Non-pigmented ciliary epithelial cell (primary cell): ENCODE measurements at regions not wholly inside any gene's neighbourhood (a gene's known extent, or its start where the extent isn't known, plus 50 kb on each side); places are given as distances from the start of the nearest gene placed in this dataset.
"Not testable (repeated sequence)": the region's sequence is repeated elsewhere in the genome, so short reads cannot be mapped to it uniquely, and the experiment has no call there.

Experiments
- DNase-seq: peaks from one replicate; pipeline ENCODE4 v3.0.0-alpha.2; 2010; ENCODE audit warnings: low read depth

GRCh38 chr12:127145241-127145928 is 1121.6 kb upstream of the TMEM132C start:
- no peak for DNase-seq

DNA sequence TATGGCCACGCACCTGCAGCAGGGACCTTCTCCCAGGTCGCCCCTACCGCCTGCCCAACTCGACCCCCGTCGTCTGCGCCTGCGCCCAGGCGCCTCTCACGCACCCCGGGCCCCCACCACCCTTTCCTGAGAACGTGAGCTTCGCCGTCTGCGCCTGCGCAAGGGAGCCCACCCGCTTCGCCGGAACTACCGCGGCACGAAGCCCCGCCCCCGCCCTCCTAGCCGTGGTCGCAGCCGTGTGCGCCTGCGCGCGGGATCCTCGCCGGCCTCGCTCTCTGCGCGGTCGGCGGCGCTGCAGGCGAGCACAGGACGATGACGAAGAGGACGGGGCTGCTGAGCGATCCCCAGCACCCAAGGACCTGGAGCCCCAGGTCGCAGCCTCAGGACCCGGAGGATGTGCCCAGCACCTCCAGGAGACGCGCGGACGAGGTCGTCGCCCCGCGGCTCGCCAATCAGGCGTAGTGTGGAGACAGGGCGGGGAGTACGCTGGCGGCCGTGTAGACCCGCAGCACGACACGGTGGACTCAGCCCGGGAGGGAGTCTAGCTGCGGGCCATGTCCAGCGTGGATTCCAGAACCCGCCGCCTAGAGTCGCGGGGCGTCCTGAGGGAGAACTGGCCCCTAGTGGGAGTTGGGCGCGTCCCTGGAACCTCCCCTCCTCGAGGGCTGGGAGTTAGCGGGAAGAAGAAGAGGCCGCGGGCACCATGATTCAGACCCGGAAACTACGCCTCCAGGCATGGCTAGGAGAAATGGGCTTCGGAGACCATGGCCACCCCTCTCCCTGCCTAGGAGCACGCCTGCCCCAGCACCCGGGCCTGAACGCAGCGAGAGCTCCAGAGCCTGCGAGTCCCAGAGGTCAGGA is 1120.8 kb upstream of the TMEM132C start:
- DNase-seq: peak; percentile 27

- no peak for DNase-seq
Observed at GRCh38 chr12:127146991-127147718, 1119.8 kb upstream of the TMEM132C start.

- DNase-seq: no peak
Observed at GRCh38 chr12:127147724-127148123, 1119.2 kb upstream of the TMEM132C start.

- no peak for DNase-seq
Observed at GRCh38 chr12:127148318-127148717, 1118.7 kb upstream of the TMEM132C start.

- peak; percentile 30 for DNase-seq
Observed at GRCh38 chr12:127149226-127149964, 1117.6 kb upstream of the TMEM132C start.

DNA sequence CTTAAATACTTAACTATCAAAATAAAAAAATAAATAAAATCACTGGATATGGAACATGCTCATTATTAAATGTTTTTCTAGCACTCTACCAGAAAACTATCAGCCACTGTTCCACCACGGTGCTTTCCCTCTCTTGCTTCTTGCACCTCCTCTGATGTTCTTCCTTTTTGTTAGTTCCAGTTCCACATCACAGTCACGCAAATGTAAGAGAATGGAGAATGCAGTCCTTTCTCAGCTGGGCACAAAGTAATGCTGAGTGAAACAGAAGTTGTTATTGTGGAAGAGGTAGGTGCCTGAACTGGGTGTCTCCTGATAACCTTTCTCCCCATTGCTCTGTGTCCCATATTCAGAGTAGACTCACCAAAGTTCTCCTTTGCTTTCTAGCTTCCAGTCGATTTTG is 1116.9 kb upstream of the TMEM132C start:
- no peak for DNase-seq

DNA sequence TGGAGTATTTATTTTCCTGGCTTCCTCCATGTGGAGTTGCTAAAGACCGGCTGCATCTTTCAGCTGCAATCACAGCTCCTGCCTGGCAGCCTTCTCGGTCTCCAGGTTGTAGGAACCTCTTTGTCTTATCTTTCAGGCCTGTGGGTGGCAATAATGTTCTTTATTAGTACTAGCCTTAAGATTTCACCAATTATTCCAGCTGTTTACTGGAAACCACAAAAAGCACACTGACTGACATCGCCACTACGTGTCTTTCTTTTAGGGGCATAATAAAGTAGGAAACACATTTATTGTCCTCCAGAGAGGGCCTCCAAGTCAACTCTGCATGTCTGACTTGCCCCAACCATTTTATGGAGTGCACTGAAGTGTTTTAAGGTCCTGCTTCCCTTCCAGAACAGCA is 1116.5 kb upstream of the TMEM132C start:
- no peak for DNase-seq

GRCh38 chr12:127150956-127151355 is 1116.0 kb upstream of the TMEM132C start:
- DNase-seq: no peak

- no peak for DNase-seq
Observed at GRCh38 chr12:127153996-127154395, 1113.0 kb upstream of the TMEM132C start.

- DNase-seq: not testable (repeated sequence)
Observed at GRCh38 chr12:127154830-127155229, 1112.1 kb upstream of the TMEM132C start.

GRCh38 chr12:127155935-127156619 is 1110.9 kb upstream of the TMEM132C start:
- not testable (repeated sequence) for DNase-seq

DNA sequence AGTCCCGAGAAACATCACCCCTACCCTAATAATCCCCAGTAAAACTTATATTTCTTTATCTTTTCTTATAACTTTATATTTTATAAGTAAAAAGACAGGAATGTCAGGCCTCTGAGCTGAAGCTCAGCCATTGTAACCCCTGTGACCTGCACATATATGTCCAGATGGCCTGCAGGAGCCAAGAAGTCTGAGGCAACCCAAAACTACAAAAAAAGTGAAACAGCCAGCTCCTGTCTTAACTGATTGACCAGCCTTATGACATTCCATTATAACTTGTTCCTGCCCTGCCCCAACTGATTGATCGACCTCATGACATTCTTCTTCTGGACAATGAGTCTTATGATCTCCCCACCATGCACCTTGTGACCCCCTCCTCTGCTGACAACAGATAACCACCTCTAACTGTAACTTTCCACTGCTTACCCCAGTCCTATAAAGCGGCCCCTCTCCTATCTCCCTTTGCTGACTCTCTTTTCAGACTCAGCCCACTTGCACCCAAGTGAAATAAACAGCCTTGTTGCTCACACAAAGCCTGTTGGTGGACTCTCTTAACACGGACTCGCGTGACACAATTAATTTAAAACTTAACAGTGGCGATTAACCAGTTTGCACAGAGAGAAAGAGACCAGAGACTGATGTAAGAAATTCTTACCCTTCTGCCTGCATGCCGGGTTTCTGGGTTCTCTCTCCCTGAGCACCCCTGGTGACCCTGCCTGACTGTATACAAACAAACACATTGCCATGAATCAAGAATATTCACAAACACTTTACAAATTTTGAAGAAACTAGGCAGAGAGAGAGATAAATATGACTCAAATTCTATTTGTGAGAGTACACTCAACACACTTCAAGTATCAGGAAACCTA is 1109.2 kb upstream of the TMEM132C start:
- DNase-seq: not testable (repeated sequence)

- DNase-seq: no peak
Observed at GRCh38 chr12:127158385-127159061, 1108.4 kb upstream of the TMEM132C start.

GRCh38 chr12:127161466-127161865 is 1105.5 kb upstream of the TMEM132C start:
- no peak for DNase-seq

DNA sequence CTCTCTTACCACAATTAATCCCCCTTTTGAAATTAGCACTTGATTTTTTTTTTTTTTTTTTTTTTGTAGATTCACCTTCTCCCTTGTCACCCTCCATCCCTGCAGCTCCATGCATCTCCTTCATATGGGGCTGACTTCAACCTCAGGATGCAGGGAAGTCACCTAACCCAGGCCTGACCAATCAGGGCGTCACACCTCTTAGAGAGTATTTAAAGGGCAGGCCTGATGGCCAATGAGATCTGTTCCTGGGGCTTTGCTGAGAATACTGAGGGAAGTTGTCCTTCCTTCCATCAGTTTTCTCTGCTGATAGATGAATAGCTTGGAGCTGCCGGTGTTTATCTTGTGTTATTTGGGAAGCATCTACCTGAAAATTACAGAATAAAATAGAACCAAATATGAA is 1104.7 kb upstream of the TMEM132C start:
- no peak for DNase-seq

GRCh38 chr12:127162902-127163301 is 1104.1 kb upstream of the TMEM132C start:
- DNase-seq: no peak

DNA sequence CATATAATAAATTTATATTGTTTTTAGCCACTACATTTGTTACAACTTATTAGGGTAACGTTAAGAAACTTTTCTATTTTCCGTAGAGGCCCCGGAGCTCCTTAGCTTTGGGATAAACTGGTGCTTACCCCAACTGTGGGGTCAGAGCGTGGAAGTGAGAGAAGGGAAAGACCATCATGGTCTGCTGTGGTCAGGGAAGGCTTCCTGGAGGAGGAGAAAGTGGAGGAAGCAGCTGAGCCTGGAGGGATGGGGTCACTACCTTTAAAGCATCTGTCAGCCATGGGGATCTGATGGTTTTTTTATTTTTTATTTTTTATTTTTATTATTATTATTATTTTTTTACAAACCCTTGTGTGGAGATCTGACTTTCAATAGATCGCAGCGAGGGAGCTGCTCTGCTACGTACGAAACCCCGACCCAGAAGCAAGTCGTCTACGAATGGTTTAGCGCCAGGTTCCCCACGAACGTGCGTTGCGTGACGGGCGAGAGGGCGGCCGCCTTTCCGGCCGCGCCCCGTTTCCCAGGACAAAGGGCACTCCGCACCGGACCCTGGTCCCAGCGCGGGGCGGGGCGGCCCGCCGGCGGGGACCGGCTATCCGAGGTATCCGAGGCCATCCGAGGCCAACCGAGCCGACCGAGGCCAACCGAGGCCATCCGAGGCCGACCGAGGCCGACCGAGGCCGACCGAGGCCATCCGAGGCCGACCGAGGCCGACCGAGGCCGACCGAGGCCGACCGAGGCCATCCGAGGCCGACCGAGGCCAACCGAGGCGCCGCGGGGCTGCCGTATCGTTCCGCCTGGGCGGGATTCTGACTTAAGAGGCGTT is 1101.2 kb upstream of the TMEM132C start:
- DNase-seq: peak; percentile 37
